HG03342 (cell line): ENCODE measurements at regions not wholly inside any gene's neighbourhood (a gene's known extent, or its start where the extent isn't known, plus 50 kb on each side); places are given as distances from the start of the nearest gene placed in this dataset.
"Not testable (repeated sequence)": the region's sequence is repeated elsewhere in the genome, so short reads cannot be mapped to it uniquely, and the experiment has no call there.

Experiments used
- ATAC-seq: cut with Tn5 transposase; IDR thresholded peaks from one replicate; pipeline ENCODE4 v1.9.1; 2021; ENCODE audit warnings: mild to moderate bottlenecking, moderate library complexity; ENCODE audit not compliant: unreplicated experiment

DNA sequence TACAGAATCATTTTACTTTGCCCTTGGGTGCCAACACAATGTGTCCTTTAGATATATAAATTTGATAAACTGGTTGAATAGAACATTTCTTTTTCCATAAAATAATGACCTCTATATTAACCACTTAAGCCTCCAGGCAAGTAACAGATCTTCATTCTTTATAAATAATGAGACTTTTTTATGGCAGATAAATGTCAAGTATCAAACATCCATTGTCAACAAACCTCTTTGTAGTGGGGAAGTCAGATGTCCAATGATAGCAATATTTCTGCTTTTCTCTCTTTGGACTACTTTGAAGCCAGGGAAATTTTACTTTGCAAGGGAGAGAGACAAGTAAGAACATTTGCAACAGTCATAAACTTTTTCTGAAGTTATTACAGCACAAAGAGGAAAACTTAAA is 841.2 kb downstream of the CDH8 start:
- ATAC-seq: no peak

DNA sequence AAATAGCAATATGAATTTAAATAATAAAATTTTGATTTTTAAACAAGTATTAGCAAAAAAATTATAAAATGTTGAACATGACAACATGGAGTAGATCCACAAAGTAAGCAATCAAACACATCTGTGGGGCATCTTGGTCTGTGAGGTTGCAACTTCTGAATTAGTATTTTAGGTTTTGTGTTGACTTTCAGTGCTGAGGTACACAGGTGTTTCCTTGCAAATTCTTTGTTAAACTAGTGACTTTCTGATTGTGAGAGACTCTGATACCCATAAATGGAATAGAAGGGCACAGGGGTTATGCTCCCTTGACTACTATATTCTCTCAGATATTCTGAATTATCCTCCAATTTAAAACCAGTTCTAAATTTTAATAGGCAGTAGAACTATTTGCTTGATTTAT is 841.7 kb downstream of the CDH8 start:
- ATAC-seq: no peak

DNA sequence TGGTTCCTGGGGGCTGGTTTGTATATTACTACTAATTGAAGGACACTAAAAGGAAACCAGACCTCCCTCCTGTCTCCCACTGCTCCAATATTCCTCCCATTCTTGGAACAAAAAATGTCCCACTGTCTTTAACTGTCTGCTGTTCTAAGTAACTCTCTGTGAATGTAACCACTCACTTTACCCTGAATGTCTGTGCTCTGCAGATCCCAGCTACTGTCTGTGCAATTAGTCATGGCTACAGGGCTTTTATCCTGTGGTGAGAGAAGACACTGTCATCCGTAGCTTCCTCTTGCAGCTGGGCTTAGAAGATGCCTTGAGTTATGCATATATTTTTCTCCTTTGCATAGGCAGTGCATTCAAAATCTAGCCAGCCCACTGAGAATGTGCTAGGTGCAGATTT is 853.8 kb downstream of the CDH8 start:
- no peak for ATAC-seq

DNA sequence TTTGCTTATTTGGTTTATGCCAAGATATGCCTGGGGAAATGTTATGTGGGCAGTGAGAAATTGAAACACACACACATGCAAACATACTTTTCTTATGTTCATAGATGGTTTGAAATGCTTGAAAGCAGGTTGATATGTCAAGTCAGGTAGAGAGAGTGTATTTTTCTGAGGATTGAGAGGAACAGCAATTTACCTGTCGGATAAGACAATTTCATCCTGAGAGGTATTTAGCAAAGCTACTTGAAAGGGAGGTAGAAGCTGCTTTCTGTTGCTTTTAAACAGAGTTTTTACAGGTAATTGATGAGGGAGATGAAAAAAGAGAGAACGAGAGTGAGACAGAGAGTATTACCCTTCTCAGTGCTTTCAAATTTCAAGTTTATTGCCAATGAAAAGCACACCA is 854.3 kb downstream of the CDH8 start:
- ATAC-seq: no peak

DNA sequence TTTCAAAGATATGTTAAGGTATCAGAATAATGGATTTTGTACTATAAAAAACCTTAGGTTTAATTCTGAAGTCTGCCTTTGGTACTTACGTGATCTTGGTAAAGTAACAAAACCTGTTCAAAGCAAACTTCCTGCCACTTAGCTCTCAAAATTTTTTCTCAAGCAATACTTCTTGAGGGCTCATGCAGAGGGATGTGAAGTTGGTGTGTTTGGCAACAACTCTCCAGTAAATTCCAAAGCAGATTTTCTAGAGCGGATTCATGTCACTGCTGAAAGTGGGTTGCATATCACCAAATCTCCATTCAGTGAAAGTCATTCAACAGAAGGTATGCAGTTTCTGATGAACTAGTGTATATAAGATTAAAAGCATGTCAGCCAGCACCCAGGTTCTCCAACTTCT is 856.7 kb downstream of the CDH8 start:
- no peak for ATAC-seq

DNA sequence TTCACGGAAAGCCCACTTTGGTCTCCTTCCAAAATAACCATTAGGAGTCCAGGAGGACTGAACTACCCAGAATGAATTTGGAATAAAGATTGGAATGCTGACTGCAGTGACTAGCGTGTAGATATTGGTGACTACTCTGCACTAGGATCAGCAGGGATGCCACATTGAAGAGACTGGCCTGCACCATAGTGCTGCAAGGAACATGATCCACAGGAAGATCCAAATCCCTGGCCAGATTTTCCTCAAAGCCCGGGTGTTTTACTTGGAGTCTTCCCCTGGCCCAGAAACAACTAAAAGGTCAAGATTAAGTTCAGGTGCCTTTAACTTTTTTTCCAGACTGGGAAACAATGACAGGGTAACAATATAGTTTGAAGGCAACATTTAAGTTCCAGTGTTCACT is 870.4 kb downstream of the CDH8 start:
- no peak for ATAC-seq

DNA sequence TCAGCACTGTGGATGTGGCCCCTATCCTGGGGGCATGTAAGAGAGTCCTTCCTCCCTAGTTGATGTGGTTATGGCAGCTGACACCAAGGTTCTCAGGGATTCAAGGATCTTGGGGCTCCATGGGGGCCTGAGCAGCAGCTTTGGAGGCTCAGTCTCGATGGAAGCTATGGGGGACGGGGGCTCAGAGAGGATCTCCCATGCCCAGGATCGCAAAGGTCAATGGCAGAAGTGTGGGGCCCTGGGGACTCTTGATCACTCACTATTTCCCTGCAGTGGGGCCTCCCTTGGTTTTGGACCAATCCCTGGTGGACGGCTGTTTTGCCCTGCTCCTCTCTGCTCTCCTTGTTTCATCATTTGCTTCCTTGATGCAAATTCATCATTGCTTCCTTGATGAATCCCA is 885.9 kb downstream of the CDH8 start:
- no peak for ATAC-seq

DNA sequence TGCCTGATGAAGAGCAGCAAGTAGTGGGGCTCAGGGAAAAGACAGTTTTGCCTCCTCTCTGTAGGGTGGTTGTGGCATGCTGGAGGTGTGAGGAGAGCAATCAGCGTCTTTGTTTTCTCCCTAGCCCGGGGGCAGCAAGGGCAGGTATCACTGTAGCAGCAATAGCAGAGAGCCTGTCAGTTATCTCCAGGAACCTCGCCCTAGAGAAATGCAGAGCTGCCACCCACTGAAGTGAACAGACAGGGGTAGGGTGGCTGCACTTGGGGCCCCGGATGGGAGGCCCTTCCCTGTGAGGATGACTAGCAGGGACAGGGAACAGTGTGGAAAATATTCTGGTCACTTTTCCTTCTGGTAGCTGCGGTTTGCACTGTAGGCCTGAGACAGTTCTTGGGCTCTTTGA is 886.5 kb downstream of the CDH8 start:
- ATAC-seq: no peak

DNA sequence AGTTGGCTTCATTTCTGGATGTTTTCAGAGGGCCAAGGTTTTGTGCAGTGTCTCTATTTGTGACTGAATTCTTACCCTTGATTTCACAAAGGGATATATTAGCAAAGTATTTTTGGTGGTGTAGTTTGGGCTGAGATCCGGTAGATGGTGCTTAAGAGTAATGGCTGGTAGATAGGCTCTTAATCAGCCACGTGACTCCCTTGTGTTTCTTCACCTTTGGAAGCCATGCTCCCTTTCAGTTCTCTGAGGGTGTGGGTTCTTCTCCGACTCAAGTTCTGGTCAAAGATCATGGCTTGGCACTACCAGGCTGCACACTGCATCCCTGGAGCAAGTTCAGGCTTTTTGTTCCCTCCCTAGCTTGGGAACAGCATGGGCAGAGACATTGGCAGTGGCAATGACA is 887.3 kb downstream of the CDH8 start:
- no peak for ATAC-seq

DNA sequence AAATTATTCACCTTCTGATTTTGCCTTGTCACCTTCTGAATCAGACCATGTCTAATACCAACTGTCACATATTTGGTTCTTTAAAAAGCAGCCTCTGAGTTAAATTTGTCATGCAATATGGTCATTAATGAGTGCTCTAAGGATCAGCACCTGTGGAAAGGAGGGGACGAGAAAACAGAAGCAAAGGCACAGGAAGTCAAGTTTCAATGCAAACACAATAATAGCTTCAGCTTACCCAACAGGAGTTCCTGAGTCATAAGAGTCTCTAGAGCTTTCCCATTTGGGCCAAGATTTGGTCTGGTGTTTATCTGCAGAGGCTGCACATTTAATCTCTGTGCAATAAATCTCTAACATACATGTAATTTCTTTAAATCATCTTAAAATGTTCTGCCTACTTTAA is 889.8 kb downstream of the CDH8 start:
- no peak for ATAC-seq

DNA sequence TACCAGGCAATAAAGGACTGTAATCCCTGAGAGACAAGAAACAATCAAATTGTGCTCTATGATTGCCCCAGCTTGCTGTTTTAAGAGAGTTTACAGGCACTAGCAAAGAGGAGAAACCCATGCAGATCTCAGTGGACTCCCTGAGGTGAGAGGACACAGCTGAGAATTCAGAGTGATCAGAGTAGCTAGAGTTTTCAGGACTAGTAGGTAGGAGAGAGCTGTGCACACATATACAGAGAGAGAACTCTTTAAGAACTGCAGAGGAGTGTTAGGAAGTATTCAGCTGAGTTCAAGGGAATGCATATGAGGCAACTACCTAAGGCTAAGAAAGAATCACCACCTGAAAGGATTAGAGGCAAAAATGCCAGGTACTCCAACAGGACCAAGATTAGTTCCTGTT is 904.8 kb downstream of the CDH8 start:
- ATAC-seq: no peak

DNA sequence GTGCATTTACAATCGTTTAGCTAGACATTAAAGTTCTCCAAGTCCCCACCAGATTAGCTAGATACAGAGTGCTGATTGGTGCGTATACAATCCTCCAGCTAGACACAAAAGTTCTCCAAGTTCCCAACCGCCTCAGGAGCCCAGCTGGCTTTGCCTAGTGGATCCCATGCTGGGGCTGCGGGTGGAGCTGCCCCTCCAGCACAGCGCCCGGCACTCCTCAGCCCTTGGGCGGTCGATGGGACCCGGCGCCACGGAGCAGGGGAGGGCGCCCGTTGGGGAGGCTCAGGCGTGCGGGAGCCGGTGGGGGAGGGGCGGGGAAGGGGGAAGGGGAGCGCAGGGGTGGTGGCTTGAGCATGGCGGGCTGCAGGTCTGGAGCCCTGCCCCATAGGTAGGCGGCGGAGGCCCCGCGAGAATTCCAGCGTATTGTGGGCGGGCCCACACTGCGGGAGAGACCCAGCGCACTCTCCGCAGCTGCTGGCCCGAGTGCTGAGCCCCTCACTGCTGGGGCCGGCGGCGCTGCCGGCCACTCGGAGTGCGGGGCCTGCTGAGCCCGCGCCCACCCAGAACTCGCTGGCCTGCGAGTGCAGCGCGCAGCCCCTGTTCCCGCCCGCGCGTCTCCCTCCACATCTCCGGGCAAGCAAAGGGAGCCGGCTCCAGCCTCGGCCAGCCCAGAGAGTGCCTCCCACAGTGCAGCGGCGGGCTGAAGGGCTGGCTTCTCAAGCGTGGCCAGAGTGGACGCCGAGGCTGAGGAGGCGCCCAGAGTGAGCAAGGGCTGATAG is 907.5 kb downstream of the CDH8 start:
- no peak for ATAC-seq

DNA sequence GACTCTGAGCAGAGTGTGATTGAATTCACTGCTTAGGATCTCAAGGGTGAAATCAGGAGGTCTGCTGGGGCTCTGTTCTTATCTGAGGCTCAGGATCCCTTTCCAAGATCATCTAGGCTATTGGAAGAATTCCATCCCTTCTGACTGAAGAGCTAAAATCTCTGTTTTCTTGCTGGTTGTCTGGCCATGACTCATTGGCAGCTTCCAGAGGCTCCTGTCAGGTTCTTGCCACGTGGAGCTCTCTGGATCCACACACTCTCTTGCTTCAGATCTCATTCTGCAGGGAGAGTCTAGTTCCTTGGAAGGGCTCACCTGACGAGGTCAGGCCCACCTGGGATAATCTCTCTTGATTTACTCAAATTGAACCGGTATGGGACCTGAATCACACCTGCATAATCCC is 930.7 kb downstream of the CDH8 start:
- ATAC-seq: no peak

DNA sequence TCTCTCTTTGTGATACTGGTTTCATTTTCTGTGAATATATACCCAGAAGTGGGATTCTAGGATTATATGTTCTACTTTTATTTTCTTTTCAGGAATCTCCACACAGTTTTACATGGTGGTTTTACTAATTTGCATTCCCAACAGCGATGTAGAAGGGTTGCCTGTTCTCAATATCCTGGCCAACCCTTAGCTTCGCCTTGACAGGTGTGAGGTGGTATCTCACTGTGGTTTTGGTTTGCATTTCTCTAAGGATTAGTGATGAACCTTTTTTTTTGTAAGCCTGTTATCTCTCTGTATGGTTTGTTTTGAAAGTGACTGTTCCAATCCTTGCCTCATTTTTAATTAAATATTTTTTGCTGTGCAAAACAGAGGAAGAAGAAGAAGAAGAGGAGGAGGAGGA is 937.7 kb downstream of the CDH8 start:
- ATAC-seq: no peak

DNA sequence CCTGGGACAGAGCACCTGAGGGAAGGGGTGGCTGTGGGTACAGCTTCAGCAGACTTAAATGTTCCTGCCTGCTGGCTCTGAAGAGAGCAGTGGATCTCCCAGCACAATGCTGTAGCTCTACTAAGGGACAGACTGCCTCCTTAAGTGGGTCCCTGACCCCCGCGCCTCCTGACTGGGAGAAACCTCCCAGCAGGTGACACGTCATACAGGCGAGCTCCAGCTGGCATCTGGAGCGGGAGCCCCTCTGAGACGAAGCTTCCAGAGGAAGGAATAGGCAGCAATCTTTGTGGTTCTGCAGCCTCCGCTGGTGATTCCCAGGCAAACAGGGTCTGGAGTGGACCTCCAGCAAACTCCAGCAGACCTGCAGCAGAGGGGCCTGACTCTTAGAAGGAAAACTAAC is 944.9 kb downstream of the CDH8 start:
- not testable (repeated sequence) for ATAC-seq

DNA sequence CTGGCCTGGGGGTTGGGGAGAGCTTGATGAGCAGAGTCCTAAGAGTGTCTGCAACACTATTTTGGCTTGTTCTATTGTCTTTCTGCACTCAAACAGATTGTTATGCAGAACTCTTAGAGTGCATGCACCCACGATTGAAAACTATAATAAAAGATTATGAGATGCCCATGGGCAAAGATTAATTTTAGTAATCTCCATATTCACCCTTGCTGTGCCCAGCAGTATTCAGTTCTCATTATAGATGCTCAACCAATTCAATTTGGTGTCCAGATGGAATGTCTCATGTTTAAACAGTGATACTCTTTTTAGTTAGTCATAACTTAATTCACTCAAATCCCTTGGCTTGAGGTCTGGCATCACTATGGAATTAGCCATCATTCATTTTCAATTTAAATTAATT is 952.5 kb downstream of the CDH8 start:
- ATAC-seq: no peak

DNA sequence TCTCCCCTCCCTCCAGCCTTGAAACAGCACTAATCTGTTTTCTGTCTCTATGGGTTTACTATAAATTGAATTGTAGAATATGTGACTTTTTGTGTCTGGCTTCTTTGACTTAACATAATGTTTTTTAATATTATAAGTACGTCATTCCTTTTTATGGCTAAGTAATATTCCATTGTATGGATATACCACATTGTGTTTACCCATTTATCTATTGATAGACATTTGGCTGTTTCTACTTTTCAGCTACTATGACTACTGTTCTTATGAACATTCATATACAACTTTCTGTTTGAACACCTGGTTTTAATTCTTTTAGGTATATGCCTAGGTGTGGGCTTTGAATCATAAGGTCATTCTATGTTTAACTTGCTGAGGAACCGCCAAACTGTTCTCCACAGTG is 961.9 kb downstream of the CDH8 start:
- no peak for ATAC-seq

DNA sequence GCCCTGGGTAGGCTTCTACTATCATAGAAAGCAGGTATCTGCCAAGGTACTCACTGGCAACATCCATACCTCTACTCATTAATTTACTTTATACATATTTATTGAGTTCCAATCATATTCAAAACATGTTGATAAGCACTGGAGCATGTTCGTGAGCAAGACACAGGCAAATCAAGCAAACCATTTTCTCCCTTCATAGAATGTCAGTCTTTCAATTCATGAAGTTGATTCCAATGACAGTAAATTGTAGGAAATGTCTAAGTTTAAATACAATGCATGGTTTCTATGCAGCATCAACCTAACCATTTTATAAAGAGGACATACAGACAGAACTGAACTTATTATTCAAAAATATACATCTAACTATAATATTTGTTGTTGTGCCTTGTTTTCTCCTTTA is 978.6 kb downstream of the CDH8 start:
- no peak for ATAC-seq

DNA sequence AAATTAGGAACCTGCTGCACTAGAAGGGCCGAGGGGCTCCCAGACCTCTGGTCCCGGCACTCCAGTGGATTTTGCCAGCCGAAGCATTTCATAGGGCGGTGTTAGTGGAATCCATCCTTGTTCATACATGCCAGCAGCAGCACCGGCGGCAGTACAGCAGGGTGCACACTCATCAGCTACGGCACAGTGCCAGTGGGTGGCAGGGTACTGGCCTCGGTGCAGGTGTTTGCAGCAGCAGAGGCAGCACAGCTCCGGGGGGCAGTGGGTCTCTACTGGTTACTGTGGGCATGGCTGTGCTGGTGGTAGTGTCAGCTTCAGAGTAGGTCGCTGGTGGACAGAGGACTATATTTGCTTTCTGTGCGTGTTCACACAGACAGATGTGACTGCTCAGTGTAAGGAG is 985.7 kb downstream of the CDH8 start:
- no peak for ATAC-seq

DNA sequence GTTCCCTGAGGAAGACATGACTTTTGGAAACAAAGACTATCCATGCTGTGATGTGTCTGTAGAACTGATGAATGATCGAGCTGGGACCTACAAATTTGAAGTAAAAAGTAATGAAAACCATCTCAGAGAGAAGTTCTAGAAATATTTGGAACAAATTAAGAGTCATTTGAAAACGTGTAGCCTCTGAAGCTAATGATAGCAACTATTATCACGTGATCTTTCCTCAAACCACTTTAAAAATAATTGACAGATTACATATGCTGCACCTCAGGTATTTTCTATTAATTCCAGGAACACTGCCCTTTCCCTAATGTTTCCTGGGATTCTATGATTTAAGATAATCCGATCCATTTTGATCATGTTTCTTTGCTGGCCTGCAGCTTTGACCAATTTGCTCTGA is 990.3 kb downstream of the CDH8 start:
- ATAC-seq: no peak

DNA sequence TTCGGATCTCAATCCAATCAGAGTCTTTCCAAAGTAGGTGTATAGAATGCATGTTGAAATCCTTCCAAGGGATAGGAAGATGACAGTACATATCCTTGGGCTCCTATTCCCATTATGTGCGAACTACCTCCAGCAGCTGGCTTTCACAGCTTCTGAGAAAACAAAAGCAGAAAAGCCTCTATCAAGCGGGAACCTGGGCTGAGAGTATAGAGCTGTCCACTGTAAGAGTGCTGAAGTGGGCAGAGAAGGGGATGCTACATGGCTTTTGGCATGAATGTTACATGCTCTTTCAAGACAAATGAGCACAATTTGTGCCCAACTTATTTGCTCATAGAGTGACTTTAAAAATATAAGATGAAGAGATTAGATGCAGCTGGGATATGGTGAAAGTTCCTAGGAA is 993.5 kb downstream of the CDH8 start:
- ATAC-seq: no peak

DNA sequence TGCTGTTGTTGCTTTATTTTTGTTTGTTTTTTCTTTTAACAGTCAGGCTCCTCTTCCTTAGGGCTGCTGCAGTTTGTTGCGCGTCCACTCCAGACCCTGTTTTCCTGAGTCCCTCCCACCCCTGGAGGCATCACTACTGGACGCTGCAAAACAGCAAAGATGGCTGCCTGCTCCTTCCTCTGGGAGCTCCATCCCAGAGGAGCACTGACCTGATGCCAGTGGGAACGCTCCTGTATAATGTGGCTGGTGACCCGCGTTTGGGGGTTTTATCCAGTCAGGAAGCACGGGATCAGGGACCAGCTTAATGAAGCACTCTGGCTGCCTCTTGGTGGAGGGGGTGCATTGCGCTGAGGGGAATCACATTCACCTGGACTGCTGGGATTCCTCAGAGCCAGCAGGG is 1005.6 kb downstream of the CDH8 start:
- ATAC-seq: no peak

DNA sequence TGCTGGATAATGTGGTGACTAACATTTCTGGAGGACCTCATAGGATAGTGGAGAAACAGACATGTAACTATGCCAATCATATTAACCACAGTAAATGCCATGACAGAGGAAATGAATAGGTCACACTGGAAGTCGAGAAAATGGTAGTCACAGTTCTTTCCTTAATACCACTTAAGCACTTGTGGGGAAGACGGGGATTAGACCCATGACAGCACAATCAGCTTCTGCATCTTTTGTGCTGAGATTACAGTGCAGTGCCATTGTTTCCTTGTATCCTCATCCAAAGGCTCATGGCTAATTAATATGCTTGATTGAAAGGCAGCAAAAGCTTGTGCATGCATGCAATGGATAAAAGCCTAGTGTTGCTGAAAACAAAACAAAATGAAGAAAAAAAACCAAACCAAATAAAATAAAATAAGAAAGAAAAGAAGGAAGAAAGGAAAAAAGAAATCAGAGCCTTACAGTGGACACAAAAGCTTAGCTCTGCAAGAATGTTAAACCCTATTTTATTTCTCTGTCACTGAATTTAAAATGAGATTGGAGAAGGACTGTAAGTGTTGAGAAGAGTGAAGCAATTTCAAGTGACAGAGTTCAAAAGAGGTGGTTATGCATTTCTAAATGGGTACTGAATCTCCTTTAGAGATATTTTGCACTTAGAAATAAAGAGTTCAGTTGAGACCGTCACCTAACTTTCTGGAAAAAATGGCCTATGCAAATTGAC is 1011.9 kb downstream of the CDH8 start:
- no peak for ATAC-seq
